GM19324 (cell line): ENCODE measurements at regions not wholly inside any gene's neighbourhood (a gene's known extent, or its start where the extent isn't known, plus 50 kb on each side); places are given as distances from the start of the nearest gene placed in this dataset.
A peak's percentile ranks its signal among the peaks of the same experiment; 100 is the strongest.
"Not testable (repeated sequence)": the region's sequence is repeated elsewhere in the genome, so short reads cannot be mapped to it uniquely, and the experiment has no call there.

Experiments
- ATAC-seq: cut with Tn5 transposase; IDR thresholded peaks from one replicate; pipeline ENCODE4 v1.9.1; 2021; ENCODE audit warnings: mild to moderate bottlenecking, moderate library complexity; ENCODE audit not compliant: unreplicated experiment, low FRiP score

- no peak for ATAC-seq
Observed at GRCh38 chr9:15113288-15113687, 193.7 kb downstream of the TTC39B start.

- no peak for ATAC-seq
Observed at GRCh38 chr9:15111071-15111470, 195.9 kb downstream of the TTC39B start.

DNA sequence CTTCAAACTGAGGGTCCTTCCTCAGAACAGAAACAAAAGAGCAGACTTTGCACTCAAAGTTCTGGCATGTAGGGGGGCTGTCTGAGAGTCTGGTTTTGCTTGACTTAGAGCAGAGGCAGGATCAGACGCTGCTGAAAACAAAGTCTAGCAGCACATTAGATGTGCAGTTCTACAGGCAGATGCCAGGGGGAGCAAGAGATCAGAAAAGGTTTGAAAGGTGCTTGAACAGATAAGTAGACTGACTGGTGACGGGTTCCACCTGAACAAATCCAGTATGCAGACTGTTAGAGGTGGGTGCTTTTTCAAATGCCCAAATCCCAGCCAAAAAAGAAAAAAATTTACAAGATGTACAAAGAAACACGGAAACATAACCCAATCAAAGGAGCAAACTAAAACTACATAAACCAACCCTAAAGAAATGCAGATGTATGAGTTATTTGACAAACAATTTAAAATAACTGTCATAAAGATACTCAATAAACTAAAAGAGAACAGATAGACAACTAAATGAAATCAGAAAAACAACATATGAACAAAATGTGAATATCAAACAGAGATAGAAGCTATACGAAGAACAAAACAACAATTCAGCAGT is 194.7 kb upstream of the FREM1 start:
- ATAC-seq: peak; percentile 88

DNA sequence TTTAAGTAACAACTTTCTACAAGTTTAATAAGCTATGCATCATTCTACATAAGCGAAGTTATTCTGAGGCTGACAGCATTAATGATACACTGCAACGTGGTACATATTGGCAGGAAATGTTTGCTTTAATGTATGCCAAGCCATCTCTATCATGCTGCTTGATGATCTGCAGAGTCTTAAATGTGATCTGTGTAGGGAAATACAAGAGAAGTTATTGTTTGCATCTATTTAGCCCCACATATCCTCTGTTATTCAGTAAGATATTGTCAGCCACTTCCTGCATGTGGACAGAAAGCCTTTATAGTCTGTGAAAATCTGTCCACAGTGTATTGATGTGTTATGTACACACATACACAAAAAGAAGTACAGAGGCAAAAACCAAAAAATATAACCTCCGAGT is 193.1 kb upstream of the FREM1 start:
- ATAC-seq: no peak

- no peak for ATAC-seq
Observed at GRCh38 chr9:15101095-15101494, 190.9 kb upstream of the FREM1 start.

- no peak for ATAC-seq
Observed at GRCh38 chr9:15100571-15100970, 190.3 kb upstream of the FREM1 start.

DNA sequence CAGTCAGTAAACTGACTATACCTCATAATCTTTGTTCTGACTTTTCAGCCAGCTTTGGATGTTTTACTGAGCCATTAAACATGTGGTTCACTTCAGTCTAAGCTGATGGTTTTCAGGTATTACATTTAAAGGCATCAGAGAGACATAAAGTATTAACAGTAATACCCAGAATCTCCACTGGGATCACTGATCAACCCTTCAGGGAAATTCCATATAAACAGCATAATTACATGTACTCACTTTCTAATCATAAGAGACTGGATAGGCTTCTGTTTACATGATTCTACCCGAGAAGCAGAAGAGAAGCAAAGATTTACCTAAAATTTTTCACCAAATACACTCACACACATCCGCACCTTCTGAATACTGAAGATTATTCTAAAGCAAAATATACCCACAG is 186.7 kb upstream of the FREM1 start:
- no peak for ATAC-seq

GRCh38 chr9:15086778-15087324 is 176.6 kb upstream of the FREM1 start:
- no peak for ATAC-seq

GRCh38 chr9:15086156-15086763 is 176.0 kb upstream of the FREM1 start:
- ATAC-seq: no peak

- ATAC-seq: no peak
Observed at GRCh38 chr9:15081021-15081753, 171.0 kb upstream of the FREM1 start.

- no peak for ATAC-seq
Observed at GRCh38 chr9:15080401-15080800, 170.2 kb upstream of the FREM1 start.

DNA sequence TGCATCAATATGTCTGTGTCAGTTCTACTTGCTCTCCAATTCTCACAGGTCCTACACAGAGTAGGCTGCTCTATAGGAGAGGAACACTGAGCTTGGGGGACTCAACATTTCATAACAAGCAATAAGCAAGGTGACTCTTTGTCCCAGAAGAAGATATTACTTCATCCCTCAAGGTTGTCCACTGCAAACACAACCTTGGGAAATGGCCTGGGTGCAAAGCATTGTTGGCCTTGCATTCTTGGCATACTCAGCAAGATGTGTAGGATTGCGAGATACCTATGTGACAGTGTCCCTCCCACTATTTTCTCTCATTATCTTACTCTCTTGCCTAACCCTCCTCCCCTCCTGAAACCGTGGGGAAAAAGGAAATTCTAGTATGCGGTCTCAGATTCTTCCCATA is 169.8 kb upstream of the FREM1 start:
- ATAC-seq: no peak

DNA sequence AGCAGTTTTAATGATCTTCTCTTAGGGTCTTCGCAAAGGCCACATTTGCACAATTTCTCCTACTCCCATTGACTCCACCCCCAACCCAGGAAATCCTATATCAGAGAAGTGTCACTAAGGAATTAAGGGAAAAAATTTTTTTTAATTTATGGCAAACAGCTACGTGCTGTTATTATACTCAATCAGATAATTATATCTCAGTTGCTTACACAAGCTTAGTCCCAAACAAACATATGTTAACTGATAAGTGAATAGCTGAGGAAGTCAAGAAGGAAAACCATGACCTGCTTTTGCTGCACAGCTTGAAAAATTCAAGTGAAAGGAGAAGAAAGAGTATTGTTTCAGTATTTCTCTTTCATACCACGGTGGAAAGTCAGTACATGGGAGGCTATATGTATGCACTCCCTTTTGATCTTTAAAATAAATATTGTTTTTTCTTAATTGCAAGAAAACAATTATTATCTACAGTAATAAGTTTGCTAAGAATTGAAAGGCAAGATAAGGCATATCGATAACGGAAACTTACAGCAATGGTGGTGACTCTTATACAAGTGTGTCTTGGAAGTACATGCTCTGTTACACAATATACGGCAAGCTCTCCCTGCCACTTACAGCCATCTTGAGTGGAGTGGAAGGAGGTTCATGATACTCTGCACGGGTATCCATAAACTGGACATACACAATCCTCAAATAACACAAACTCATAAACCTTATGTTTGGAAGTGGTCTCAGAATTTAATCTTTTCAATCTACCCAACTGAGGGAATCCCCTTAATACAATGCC is 167.9 kb upstream of the FREM1 start:
- no peak for ATAC-seq

GRCh38 chr9:15073620-15074019 is 163.4 kb upstream of the FREM1 start:
- no peak for ATAC-seq

GRCh38 chr9:15070716-15071115 is 160.5 kb upstream of the FREM1 start:
- no peak for ATAC-seq

GRCh38 chr9:15069106-15069505 is 158.9 kb upstream of the FREM1 start:
- no peak for ATAC-seq

- no peak for ATAC-seq
Observed at GRCh38 chr9:15068261-15068660, 158.0 kb upstream of the FREM1 start.

DNA sequence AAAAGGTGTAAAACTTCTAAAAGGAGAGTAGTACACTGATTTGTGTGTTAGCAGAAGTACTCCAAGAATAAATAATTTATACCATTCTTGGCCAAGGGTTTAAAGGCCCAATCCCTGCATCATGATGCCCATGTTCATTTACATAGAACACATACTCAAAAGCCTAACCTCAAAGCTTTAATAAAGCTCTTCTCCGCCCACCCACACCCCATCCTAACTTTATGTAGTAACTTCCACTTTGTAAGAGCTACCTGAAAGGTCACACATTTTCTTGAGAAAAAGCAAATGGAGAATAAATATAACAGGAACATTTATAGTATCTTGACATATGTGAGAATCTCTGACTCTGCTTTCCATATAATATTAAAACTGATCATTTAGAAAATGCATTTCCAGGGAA is 148.8 kb upstream of the FREM1 start:
- no peak for ATAC-seq

DNA sequence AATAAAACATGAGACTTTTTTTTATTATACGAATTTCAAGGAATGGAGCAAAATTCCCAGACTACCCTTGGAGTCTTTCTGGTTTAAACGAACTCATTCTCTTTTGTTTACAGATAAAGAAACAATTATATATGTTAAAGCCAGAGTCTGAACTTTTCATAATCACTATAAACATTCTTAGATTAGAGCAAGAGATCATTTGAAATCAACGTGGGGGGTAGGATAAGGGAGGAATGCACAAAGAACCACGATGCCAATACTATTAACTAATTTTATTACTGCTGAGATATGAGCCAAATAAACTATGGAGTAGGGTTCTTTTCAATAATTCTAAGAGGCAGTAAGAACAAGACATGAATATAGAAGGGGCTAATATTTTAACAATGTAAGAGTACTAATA is 148.0 kb upstream of the FREM1 start:
- ATAC-seq: no peak

DNA sequence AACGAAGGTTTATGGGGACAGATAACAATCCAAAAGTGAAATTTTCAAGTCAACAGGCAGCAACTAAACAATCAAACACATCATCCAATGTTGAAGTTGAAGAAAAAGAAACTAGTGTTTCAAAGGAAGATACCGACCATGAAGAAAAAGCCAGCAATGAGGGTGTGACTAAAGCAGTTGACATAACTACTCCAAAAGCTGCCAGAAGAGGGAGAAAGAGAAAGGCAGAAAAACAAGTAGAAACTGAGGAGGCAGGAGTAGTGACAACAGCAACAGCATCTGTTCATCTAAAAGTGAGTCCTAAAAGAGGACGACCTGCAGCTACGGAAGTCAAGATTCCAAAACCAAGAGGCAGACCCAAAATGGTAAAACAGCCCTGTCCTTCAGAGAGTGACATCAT is 145.1 kb upstream of the FREM1 start:
- not testable (repeated sequence) for ATAC-seq

DNA sequence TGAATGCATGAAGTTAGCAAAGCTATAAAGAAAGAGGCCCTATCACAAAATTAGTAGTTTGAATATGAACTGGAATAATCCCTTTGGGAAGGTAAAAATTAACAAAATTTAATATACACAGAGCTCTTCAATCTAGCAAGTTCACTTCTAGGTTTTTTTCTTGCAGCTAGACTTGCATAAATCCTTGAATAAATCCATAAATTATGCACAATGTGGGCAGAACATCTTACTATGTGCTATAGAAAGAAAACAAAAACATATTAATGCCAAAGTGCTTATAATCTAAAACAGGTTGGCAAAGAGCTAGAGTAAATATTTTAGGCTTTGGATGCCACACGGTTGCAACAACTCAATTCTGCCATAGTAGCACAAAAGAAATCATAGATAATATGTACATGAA is 138.5 kb upstream of the FREM1 start:
- no peak for ATAC-seq
